GM18861 (cell line): ENCODE measurements at regions not wholly inside any gene's neighbourhood (a gene's known extent, or its start where the extent isn't known, plus 50 kb on each side); places are given as distances from the start of the nearest gene placed in this dataset.
A peak's percentile ranks its signal among the peaks of the same experiment; 100 is the strongest.

ENCODE experiments used
- ATAC-seq: cut with Tn5 transposase; IDR thresholded peaks from one replicate; pipeline ENCODE4 v1.9.1; 2021; ENCODE audit not compliant: unreplicated experiment

DNA sequence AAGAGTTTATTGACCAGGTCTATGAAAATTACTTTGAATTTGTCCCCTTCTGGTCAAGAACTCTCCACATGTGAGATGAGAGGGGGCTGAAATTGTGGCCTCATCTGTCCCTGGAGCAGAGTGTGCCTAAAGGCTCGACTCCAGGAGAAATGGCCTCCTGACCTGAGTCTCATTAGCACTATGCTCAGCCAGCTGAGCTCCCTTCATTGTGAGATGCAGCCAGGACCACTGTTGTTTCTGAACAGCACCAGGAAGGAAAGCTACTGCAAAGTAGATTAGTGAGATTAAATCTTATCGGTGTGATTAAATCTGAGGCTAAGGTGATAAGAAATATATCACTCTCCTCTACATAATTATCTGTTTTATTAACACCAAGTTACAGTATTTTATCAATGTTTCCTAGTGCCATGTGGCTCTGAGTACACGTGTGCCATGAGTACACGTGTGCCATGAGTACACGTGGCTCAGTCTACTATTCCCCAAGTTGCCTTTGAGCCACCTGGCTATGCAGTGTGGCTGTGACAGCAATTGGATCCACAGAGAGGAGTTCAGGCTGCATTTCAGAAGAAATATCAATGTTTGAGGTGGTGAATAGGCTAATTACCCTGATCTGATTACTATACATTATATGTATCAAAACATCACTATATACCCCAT lies 126.9 kb downstream of the IPMK start:
- ATAC-seq, result no peak

- no peak for ATAC-seq
These were observed 127.6 kb downstream of the IPMK start for GRCh38 chr10:58140054-58140453.

DNA sequence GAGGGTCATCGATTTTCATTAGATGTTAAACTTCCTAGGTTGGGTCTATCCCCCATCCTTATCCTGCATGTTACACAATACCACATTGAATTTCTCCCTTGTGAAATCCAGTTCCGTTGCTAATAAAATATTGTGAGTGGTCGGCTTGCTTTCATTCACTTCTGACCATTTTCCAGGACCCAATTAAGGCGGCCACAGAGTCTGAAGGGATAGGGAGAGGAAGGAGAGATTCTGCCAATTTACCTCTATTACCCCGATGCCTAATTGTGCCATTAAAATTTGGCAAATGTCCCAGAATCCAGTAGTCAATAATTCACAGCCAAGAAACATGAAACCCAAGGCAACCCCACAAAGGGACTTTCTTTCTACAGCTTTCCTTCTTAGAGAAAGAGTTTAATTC lies 129.9 kb downstream of the IPMK start:
- ATAC-seq, result no peak

- ATAC-seq, result no peak
These were observed 152.3 kb downstream of the IPMK start for GRCh38 chr10:58115218-58116050.

GRCh38 chr10:58109731-58110130 lies 158.0 kb downstream of the IPMK start:
- ATAC-seq, result no peak

GRCh38 chr10:58107506-58107905 lies 160.2 kb downstream of the IPMK start:
- no peak for ATAC-seq

- ATAC-seq, result no peak
These were observed 161.3 kb downstream of the IPMK start for GRCh38 chr10:58106211-58107035.

- ATAC-seq, result no peak
These were observed 163.3 kb downstream of the IPMK start for GRCh38 chr10:58104351-58104751.

GRCh38 chr10:58102897-58103296 lies 164.8 kb downstream of the IPMK start:
- ATAC-seq, result no peak

GRCh38 chr10:58101682-58102081 lies 166.0 kb downstream of the IPMK start:
- no peak for ATAC-seq

GRCh38 chr10:58094985-58095718 lies 172.5 kb downstream of the IPMK start:
- ATAC-seq, result no peak

- no peak for ATAC-seq
These were observed 175.8 kb downstream of the IPMK start for GRCh38 chr10:58091886-58092285.

DNA sequence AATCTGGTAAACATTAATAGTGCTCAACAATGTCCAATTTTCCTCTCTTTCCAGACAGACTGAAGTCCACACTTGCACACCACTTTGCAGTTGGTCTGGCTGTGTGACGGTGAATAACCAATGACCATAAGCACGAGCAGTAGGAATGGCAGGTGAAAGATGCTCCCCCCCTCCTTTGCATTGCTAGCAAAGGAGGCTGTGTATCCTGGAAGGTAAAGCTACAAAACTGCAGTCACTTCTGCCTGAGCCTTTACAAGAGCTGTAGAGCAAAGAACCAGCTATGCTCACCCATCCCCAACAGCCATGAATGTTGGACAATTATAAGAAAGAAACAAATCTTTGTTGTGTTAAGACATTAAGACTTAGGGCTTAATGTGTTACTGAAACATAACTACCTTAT lies 178.0 kb downstream of the IPMK start:
- no peak for ATAC-seq

DNA sequence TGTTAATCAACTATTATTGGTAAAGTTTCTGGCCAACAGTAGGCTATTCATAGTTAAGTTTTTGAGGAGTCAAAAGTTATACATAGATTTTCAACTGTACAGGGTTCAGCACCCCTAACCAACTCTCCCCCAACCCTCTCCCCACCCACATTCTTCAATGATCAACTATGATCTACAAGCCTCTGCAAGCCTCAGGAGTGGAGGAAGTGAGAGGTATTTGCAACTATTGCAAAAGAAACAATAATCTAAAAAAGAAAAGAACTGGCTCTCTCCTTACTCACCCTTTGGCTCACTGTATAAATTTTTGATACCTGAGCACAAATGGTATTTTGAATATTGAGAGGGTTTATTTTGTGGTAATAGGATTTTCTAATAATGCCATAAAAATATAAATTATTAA lies 179.8 kb downstream of the IPMK start:
- ATAC-seq, result peak; percentile 50

- ATAC-seq, result no peak
These were observed 180.9 kb downstream of the IPMK start for GRCh38 chr10:58086763-58087150.

- ATAC-seq, result peak; percentile 69
These were observed 181.4 kb downstream of the IPMK start for GRCh38 chr10:58086144-58086762.

- no peak for ATAC-seq
These were observed 185.4 kb downstream of the IPMK start for GRCh38 chr10:58082248-58082647.

DNA sequence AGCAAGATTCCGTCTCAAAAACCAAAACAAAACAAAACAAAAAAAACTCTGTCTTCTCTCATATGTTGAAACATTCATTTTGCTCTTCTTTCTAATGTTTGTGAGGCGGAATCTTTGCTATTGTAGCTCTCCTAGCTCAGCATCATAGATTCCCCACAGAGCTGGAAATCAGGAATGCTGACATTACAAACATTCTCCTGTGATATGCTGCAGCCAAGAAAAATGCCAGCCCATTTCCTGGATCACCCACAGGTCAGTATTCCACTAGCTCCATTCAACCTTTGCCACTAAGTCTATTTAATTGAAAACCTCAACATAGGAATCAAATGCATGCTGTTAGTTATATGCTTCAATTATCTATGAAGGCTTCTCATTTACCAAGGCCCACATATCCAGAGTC lies 186.3 kb downstream of the IPMK start:
- no peak for ATAC-seq

DNA sequence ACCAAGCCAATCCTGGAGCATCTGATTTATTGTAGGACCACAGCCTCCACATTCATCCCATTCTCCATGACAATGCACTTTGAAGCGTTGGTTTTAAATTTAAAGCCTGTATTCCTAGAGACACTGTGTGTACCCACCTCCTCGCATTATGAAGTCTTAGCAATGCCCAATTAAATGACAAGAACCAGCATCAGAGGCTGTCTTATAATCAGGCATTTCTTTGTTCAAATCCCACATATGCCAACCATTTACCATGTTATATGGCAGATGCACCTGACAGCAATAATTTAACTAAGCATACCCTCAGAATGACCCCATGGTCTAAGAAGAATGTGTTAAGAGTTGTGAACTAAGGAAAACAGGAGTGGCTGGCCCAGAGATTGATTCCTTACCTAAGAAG lies 188.2 kb downstream of the IPMK start:
- ATAC-seq, result no peak

GRCh38 chr10:58072634-58073033 lies 195.1 kb downstream of the IPMK start:
- ATAC-seq, result no peak

DNA sequence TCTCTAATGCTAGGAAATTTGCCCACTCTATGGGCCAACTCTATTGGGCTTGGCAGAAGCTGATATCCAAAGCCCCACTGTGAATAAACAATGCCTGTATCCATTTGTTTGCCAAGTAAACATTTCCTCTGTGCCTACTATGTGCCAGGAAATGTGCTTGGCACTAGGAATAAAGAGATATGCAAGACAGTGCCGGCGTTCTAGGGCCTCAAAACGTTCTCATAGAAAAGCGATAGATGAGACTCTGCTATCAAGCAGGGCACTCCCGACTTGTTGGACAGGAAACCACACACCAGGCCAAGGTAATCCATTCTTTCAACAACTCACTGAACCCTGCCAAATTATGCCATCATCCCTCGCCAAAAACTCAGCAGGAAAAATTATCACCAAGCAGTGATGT lies 196.7 kb downstream of the IPMK start:
- ATAC-seq, result no peak
